GM18499 (cell line): ENCODE measurements at regions not wholly inside any gene's neighbourhood (a gene's known extent, or its start where the extent isn't known, plus 50 kb on each side); places are given as distances from the start of the nearest gene placed in this dataset.
"Not testable (repeated sequence)": the region's sequence is repeated elsewhere in the genome, so short reads cannot be mapped to it uniquely, and the experiment has no call there.

ENCODE experiments used
- ATAC-seq: cut with Tn5 transposase; IDR thresholded peaks from one replicate; pipeline ENCODE4 v1.9.1; 2021; ENCODE audit warnings: moderate number of reproducible peaks; ENCODE audit not compliant: insufficient read depth, unreplicated experiment

GRCh38 chr3:83251490-83251889 is 1490.0 kb upstream of the GBE1 start:
- no peak for ATAC-seq

GRCh38 chr3:83250613-83251012 is 1489.2 kb upstream of the GBE1 start:
- ATAC-seq: no peak

- ATAC-seq: no peak
Observed at GRCh38 chr3:83248454-83248853, 1487.0 kb upstream of the GBE1 start.

- no peak for ATAC-seq
Observed at GRCh38 chr3:83235180-83235814, 1473.9 kb upstream of the GBE1 start.

GRCh38 chr3:83233715-83234114 is 1472.3 kb upstream of the GBE1 start:
- ATAC-seq: no peak

- no peak for ATAC-seq
Observed at GRCh38 chr3:83230841-83231240, 1469.4 kb upstream of the GBE1 start.

GRCh38 chr3:83230376-83230775 is 1468.9 kb upstream of the GBE1 start:
- ATAC-seq: no peak

GRCh38 chr3:83226751-83227150 is 1465.3 kb upstream of the GBE1 start:
- no peak for ATAC-seq

- no peak for ATAC-seq
Observed at GRCh38 chr3:83224101-83224868, 1462.8 kb upstream of the GBE1 start.

GRCh38 chr3:83218383-83219200 is 1457.1 kb upstream of the GBE1 start:
- no peak for ATAC-seq

GRCh38 chr3:83217595-83218118 is 1456.2 kb upstream of the GBE1 start:
- ATAC-seq: not testable (repeated sequence)

GRCh38 chr3:83216919-83217594 is 1455.6 kb upstream of the GBE1 start:
- no peak for ATAC-seq

- ATAC-seq: no peak
Observed at GRCh38 chr3:83195243-83195642, 1433.8 kb upstream of the GBE1 start.

GRCh38 chr3:83193526-83193925 is 1432.1 kb upstream of the GBE1 start:
- ATAC-seq: no peak

GRCh38 chr3:83189634-83190033 is 1428.2 kb upstream of the GBE1 start:
- ATAC-seq: no peak

- no peak for ATAC-seq
Observed at GRCh38 chr3:83169473-83169872, 1408.0 kb upstream of the GBE1 start.

GRCh38 chr3:83150896-83151295 is 1389.5 kb upstream of the GBE1 start:
- no peak for ATAC-seq

GRCh38 chr3:83140983-83141382 is 1379.5 kb upstream of the GBE1 start:
- no peak for ATAC-seq

- no peak for ATAC-seq
Observed at GRCh38 chr3:83131236-83131635, 1369.8 kb upstream of the GBE1 start.

- ATAC-seq: no peak
Observed at GRCh38 chr3:83122774-83123350, 1361.4 kb upstream of the GBE1 start.
